ENCODE measurements at regions not wholly inside any gene's neighbourhood (a gene's known extent, or its start where the extent isn't known, plus 50 kb on each side); places are given as distances from the start of the nearest gene placed in this dataset.

- TF ChIP-seq CTCF (IDR thresholded peaks at IDR 0.05) (no peak), REST (IDR thresholded peaks at IDR 0.05; ENCODE audit: insufficient read depth in 1 of 2, low read depth in 2 of 2, low read length in 1 of 2) (no peak), POLR2AphosphoS5 (IDR thresholded peaks at IDR 0.05; ENCODE audit: low read depth, low read length) (no peak), TCF7L2 (IDR thresholded peaks at IDR 0.05; ENCODE audit: low read depth, low read length) (no peak)
Observed at GRCh38 chr14:26905229-26905628, 307.4 kb upstream of the NOVA1 start.
